GM18951 (cell line): ENCODE measurements at regions not wholly inside any gene's neighbourhood (a gene's known extent, or its start where the extent isn't known, plus 50 kb on each side); places are given as distances from the start of the nearest gene placed in this dataset.

ENCODE experiments used
- POLR2A ChIP-seq: IDR thresholded peaks from 4 replicates; pipeline ENCODE4 v1.6.1; 2011; ENCODE audit warnings: mild to moderate bottlenecking; ENCODE audit not compliant: insufficient read length, insufficient read depth; ENCODE audit errors: extremely low read depth
- in situ Hi-C: fragments of 300-500 bp; cut with MboI; formaldehyde crosslinking; loops from one replicate; pipeline ENCODE4 v1.12.0; 2022; ENCODE audit warnings: low sequenced_read_pairs, mixed read lengths, inconsistent platforms; ENCODE audit not compliant: unreplicated experiment

DNA sequence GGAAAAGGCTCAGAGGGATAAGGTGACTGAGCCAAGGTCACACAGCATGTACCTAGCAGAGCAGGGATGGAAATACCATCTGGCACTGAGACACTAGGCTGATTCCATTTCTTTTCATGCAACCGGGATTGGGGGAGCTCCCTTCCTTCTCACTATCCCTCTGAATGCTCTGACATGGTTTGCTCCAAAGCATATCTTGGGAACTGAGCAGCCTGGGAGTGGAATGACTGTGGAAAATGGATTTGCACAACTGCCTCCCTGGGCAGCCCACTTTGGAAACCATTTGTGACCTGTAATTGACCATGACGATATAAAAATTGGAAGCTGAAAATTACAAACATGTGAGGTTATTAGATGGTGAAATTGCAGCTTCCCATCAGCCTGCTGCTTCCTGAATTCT is 309.0 kb upstream of the CHD6 start:
- no peak for TF ChIP-seq POLR2A
- in situ Hi-C loops = no loop called here

DNA sequence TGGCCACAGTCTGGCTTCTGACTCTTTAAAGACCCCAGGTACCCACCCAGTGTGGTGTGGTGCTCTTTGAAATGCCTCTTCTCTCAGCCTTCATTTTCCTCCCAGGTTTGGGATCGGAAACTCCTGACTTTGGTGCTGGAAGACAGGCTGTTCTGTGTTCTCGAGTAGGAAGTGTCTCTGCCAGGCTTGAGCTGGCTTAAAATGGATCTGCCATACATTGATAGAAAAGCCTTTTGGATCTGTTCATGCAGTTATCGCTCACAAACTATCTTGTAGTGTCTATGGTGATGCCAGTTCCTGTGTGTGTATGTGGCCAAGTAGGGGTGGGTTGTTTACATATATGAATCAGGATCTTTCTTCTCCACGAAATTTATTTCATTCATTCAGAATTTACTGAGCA is 307.3 kb upstream of the CHD6 start:
- in situ Hi-C loops = no loop called here
- no peak for TF ChIP-seq POLR2A

DNA sequence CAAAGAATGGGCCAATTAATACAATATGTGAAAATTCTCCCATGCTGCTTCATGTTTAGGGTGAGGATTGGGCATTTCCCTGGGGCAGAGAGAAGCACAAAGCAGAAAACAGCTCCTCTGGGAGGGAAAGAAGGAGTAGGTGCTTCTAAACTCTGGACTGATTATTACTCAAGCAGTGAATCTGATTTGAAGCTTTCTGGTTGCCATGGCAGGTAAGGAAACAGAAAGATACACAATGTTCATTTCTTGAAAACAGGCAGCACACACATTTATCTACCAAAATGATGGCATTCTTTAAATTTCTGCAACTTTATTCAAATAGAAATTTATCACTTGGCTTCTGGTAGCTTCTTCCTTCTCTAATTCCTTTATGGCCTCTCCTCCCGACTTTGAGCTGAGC is 305.4 kb upstream of the CHD6 start:
- TF ChIP-seq POLR2A = no peak
- in situ Hi-C loops = no loop called here

DNA sequence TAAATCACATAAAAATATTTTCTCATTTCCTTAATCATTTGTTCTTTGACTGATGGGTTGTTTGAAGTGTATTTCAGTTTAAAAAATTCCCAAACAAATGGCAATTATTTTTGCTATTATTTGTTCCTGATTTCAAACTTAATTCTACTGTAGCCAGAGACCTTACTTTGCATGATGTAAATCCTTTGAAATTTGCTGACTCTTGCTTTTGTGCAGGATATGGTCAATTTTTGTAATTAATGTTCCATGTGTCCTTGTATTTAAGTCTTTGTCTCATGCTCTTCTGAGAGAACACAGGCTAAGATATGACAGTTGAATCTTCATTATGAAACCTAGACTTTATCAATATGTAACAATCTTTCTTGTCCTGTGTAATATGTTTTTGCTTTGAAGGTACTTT is 295.0 kb upstream of the CHD6 start:
- in situ Hi-C loops = no loop called here
- no peak for TF ChIP-seq POLR2A

- TF ChIP-seq POLR2A = no peak
- in situ Hi-C loops = no loop called here
Measured at GRCh38 chr20:41910558-41910957, 292.4 kb upstream of the CHD6 start.

GRCh38 chr20:41905199-41905598 is 287.0 kb upstream of the CHD6 start:
- in situ Hi-C loops = no loop called here
- TF ChIP-seq POLR2A = no peak

DNA sequence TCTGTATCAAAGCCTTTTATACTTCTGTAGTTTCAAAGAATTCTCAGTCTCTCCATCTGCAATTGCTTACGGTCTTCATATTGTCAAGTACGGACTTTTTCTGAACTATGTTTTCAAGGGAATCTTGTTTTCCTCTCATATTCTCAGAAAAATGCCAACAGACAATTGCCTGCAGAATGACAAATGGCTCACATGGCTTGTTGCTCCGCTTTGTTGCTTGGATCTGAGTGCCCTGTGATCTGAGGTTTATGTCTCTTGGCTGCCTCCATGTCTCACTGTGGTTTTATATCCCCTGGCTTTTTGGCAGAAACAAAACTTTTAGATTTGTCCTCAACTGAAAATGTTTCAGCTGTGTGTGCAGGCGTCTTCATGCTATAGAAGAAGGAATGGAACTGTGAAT is 285.4 kb upstream of the CHD6 start:
- in situ Hi-C loops = no loop called here
- TF ChIP-seq POLR2A = no peak

GRCh38 chr20:41902346-41902745 is 284.2 kb upstream of the CHD6 start:
- no peak for TF ChIP-seq POLR2A
- in situ Hi-C loops = no loop called here

DNA sequence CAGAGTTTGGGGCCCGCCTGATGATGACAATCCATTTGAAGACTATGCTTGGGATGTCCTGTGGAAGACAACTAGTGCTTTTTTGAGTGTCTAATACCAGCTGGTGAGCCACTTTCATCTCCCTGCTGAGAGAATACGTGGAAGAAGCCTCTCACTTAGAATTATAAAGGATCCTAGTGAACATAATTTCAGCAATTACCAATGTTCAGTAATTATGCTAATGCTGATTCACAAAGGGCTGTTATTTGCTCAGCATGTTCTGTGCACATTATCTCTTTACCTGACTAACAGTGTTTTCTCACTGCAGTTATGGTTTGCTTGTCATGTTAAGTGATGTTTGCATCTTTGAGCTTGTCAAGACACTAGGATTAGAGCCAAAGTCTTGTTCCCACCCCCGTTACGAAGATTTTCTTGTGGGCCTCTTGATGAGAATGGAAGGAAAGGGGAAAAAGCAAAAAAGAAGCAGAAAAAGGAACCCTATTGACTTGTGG is 282.1 kb upstream of the CHD6 start:
- in situ Hi-C loops = no loop called here
- no peak for TF ChIP-seq POLR2A

DNA sequence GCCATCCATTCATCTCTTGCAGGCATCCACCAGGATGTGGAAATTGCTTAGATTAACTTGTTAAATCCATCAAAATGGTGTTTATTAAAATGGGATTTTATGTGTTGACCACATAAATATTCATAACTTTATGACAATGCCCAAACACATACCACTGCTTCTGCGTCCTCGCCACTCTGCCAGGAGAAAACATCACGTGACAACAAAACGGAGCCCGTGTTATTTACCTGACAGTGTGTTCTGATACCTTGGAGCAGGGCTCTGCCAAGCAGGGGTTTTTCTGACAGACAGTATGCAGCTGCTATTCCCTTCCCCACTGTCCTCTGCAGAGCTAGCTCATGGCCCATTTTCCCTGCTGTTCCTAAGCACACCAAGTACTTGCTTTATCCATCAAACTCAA is 279.5 kb upstream of the CHD6 start:
- in situ Hi-C loops = no loop called here
- TF ChIP-seq POLR2A = no peak

- no peak for TF ChIP-seq POLR2A
- in situ Hi-C loops = no loop called here
Measured at GRCh38 chr20:41895241-41896032, 277.3 kb upstream of the CHD6 start.

DNA sequence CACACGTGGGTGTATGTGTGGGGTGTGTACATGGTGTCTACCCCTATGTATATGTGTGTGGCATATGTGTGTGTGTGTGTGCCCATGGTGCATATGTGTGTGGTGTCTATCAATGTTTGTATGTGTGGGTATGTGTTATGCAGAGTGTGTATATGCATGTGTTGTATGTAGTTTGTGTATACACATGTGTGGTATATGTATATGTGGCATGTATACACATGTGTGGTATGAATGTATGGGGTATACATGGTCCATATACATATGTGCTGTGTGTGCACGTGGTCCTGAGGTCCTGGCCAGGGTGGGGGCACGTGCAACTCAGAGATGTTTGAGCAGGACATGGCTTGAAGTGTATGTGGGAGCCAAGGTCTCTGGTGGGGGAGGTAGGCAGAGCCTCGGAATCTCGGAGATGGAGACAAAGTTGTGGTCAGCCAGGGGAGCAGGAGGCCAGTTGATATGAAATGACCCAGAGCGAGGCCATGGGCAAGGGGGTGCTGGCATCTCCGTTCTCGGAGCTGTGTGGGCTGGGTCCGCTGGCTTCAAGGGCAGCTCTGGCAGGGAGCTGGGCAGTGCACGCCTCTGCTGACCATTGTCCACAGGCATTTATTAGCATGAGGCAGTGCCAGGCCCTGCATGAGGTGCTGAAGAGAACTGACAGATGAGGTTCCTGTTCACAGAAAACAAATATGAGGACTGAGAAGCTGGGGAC is 276.2 kb upstream of the CHD6 start:
- in situ Hi-C loops = no loop called here

DNA sequence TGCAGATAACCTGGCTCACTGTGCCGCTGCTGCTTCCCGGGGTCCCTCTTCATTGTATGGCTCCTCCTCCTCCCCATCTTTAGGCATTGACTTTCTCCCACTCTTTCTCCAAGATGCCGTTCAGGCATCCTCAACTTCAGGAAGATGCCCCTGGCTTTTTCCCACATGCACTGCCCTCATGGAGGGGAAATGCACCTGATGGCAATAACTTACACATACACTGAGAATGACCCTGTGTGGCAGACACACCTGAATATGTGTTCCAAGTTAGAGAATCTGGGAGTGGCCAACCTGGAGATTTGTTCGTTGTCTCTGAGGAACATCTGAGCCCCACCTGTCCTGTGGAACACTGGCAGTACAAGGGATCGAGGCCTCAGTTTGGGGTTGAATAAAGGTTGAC is 273.9 kb upstream of the CHD6 start:
- TF ChIP-seq POLR2A = no peak
- in situ Hi-C loops = no loop called here

More for the DNA sequence above, 276.2 kb upstream of the CHD6 start:
- TF ChIP-seq POLR2A = no peak

DNA sequence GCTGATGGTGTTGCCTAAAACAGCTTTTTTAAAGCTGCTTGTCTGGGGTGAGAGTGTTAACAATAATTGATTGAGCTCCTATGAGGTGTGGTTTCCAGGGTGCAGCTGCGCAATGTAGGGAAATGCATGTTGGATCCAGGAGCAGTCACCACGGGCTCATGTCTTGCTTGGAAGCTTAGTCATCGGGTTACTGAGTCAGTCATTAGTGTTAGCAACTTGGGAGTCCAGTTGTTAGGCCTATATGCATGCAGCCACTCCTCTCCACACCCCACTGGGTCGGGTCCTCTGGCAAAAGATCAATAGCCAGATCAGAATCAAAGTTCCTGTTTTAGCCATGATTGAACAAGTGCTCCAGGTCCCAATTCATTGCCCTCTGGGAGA is 271.7 kb upstream of the CHD6 start:
- no peak for TF ChIP-seq POLR2A
- in situ Hi-C loops = no loop called here
